Stimulated activated CD4-positive, alpha-beta T cell treated with anti-CD3 and anti-CD28 coated beads, Interleukin-1b, Interleukin-23, amount 100 ng/mL, for 48 hours (primary cell): ENCODE measurements at regions not wholly inside any gene's neighbourhood (a gene's known extent, or its start where the extent isn't known, plus 50 kb on each side); places are given as distances from the start of the nearest gene placed in this dataset.

ENCODE experiments used
- DNase-seq: peaks from one replicate; pipeline ENCODE4 v3.0.0-alpha.2; 2020

DNA sequence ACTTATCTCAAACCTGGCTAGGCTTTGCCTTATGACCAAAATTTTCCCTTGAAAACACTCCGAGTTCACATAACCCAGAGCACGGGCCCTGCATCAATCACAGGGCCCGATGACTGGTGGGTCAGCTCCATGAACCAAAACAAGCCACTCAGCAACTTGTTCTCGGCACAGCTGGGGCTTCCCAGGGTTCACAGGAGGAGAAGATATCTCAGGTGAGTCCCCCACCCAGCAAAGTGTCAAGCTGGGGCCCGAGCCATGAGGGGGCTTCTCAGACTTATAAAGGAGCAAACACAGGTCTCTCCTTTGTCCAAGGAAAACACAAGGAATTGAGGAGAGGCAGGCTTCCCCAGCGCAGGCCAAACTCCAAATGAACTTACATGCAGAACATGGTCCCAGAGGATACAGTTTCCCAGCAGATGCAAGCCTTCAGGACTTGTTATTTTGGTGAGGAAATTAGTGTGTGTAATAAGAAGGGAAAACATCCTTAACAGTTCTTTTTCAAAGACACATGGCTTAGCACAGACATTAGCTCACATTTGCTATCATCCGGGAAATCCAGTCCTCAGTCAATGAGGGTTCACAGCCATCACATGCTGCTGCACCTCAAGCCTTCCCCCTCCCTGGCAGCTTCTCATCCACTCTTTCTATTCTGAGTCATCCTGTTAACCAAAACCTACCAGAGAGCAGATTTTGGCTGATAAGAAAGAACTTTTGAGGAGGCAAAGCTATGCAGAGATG lies 98.1 kb upstream of the NFIA start:
- no peak for DNase-seq

DNA sequence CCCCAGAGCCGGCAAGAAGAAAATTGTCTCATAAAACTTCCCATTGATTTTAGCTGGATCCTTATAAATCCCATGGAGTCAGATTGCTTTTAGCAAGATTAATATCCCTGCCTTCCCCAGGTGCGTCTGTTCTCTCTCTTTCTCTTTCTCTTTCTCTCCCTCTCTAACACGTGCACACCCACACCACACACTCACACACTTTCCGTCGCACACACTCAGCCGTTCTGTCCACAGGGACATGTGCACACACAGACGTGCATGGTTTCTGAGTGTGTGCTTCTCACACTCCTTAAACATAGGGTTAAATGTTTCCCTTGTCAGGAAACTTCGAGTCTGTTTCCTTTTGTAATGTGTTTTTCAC lies 98.7 kb upstream of the NFIA start:
- DNase-seq, result no peak

- DNase-seq, result no peak
Measured at GRCh38 chr1:60982539-60982938, 99.8 kb upstream of the NFIA start.

- DNase-seq, result no peak
Measured at GRCh38 chr1:60981357-60981756, 101.0 kb upstream of the NFIA start.

GRCh38 chr1:60978421-60979357 lies 103.7 kb upstream of the NFIA start:
- DNase-seq, result peak; percentile 29

DNA sequence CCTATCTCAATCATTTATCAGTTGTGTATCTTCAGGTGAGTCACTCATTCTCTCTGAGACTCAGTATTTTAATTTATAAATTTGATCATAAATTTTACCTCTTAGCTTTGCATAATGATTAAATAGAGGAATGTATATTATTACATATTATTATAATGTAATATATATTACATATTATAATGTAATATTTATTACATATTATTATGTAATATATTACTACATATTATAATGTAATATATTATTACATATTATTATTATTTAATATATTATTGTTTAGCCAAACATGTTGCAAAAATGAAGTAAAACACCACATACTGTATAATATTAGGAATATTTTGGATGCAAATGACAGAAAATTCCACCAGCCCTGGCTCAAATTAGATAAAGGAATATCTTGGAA lies 104.7 kb upstream of the NFIA start:
- DNase-seq, result no peak

DNA sequence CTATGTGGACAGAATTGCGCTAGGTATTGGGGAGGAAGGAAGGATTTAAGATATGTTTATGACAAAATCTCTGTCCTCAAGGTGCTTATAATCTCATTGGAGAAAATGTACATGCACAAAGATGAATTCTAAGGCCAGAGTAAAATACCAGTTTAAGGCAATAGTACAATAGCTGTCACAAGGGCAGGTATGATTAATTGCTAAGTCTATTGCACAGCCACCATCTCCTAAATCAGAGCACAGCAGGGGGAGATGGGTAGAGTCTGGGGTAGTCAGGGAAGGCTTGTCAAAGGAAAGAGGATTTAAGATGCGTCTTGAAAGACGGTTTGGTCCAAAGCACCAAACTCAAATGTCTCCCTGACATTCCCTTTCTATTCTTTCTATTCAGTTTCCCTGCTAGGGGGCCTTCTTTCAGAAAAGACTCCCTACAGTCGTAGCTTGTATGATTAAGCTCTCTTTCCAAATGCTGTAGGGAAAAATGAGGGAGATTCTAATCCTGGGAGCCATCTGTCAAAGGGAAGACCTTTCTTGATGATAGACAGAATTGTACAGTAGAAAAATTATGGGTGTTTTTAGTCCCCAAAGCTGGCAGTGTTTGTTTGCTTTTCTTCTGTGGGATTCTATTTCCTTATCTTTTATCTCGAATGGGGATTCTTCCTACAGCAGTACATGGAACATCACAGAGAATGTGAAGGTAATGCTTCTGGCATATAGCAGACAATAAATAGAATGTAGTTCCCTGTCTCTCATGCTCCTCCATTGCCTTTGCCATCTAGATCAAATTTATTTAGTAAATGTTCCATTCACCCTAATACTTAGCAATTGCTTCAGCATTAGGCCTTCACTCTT lies 107.6 kb upstream of the NFIA start:
- no peak for DNase-seq

GRCh38 chr1:60973668-60974067 lies 108.7 kb upstream of the NFIA start:
- no peak for DNase-seq

- DNase-seq, result no peak
Measured at GRCh38 chr1:60972841-60973364, 109.5 kb upstream of the NFIA start.

DNA sequence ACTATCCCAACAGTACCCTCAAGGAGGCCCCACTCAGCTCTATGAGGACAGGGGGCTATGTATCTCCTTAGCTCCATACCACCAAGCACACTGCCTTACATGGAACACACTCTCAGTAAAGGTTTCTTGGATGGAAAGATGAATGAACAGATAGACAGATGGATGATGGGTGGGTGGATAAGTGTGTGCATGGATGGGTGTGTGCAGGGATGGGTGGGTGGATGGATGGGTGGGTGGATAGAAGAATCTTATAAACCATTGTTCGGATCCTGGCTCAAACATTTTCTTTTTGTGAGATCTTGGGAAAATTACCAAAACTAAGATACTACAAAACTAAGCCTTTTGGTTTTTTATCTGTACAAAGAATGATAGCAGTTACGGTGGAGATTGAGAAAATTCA lies 111.0 kb upstream of the NFIA start:
- DNase-seq, result no peak

DNA sequence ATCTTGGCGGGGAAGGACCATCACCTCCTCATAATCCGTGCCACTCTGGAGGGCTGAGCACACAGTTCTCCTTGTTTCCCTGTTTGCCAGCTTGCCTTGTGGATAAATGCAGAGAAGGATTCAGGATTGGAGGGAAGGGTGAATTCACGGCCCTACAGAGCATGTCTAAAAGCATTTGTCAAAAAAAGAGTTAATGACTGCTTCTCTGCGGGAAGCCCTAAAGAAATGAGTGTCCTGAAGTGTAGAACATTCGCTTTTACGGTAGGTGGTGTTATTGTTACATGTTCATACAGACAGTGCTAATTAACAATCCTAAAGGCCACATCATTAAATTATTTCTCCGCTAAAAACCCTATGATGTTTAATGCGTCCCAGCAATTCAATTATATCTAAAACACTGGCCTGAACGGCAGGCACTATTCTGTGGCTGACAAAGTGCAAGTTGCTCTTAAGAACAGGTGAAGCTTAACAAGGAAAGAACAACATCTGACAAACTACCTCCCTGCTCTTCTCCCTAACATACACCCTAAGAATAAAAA lies 112.3 kb upstream of the NFIA start:
- DNase-seq, result no peak

GRCh38 chr1:60965280-60965854 lies 117.0 kb upstream of the NFIA start:
- no peak for DNase-seq

DNA sequence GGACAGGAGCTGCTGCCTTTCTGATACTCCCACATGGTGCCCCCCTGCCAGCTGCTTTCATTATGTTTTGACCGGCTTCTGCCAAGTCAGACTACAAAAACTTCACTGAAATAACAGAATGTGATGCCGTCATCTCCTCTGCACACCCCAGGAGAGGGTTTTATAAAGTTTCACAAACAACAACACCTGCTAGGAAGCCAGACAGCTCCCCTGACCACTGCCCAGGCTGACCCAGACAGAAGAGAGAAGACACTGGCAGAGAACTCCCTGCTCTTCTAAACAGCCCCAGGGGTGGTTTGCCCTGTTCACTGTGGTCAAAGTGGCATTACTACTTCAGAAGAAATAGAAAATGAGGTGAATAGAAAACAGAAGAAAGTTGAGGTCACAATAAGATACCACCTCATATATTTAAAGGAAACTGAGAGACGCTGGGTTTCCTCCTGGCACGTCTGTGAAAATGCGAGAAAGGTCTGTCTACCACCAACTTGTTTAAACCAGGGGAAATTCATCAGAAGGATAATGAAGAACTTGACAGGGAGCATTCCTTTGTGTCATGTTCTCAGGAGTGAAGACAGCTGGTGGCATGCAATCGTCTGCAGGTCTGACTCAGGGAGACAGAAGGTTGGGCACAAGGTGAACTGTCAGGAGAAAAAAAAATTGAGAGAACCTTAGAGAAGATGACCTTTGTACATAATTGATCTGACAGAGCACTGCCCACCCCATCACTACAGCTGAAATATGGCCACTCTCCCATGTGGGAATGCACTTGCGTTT lies 119.0 kb upstream of the NFIA start:
- no peak for DNase-seq

GRCh38 chr1:60960891-60961461 lies 121.4 kb upstream of the NFIA start:
- no peak for DNase-seq

DNA sequence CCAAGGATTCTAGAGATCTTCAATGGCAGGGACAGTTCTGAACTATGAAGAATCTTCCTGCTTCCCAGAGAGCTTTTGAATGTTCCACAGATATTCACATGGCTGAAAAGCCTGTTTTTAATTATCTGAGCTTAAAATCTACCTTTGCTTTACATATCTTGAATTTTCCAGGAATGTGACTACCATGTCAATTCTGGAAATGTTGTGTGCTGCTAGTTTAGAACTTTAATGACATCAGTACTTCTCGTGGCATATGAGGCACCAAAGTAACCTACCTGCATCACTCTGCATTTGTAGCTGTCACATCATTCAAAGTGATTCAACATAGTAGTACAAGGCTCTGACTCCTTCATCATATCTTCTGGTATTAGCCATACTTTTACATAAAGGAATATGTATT lies 122.7 kb upstream of the NFIA start:
- no peak for DNase-seq

DNA sequence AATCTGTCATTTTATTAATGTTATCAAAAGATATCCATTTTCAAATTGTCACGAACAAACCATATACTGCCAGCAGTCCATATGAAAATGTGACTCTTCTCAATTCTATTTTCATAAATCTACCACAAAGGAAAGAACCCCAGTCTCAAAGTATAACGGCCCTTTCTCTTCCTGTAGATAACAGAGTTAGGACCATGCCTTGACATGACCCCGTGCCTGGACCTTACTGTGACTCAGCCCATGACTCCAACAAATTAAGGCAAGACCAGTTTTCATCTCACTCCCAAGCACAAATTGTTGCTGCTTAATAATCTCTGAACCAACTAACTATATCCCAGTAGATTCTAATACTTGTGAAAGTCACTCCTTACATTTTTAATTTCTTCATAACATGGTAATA lies 124.4 kb upstream of the NFIA start:
- no peak for DNase-seq

DNA sequence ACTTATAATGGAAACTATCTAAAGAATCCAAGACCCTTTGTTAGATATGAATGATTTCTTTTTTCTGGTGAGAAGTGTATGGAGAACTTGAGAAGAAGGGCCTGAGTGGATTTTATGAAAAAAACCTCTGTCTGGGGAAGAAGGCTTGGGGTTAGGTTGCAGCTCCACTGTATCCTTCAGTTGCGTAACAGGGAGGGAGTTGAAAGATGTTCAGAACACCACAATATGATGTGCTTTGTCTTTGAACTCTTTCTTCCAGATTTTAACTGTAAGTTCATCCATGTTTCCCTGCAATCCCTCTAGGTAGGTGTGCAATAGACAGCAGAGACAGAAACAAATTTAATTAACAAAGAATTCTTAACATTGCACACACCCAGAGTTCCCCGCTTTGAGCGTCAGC lies 125.8 kb upstream of the NFIA start:
- DNase-seq, result no peak

DNA sequence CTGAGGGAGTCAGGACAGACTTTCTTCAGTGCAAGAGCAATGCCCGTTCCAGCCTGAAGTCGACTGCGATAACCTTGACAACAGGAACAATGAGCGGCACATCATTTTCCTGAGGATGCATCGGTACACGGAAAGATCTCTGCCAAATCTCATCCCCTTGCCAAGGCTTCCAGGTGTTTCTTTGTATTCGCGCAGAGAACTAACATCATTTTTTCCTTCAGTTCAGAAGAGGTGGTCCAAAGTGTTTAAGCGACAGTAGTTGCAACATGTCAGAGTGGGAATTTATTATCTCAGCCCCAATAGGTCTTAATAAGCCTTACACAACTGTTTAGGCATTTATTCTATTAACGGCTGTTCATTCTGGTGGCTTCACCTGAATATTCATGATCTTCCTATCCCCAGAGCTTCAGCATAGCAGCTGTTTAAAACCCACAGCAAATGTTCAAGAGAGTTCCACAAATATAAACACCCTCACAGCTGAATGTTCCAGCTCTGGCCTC lies 129.7 kb upstream of the NFIA start:
- DNase-seq, result no peak

- no peak for DNase-seq
Measured at GRCh38 chr1:60950224-60951063, 131.9 kb upstream of the NFIA start.

- DNase-seq, result no peak
Measured at GRCh38 chr1:60949826-60950197, 132.5 kb upstream of the NFIA start.
